ENCODE measurements at regions not wholly inside any gene's neighbourhood (a gene's known extent, or its start where the extent isn't known, plus 50 kb on each side); places are given as distances from the start of the nearest gene placed in this dataset.

GRCh38 chr2:76252704-76253103 lies 542.0 kb upstream of the GCFC2 start:
- Histone ChIP-seq H3K27me3 (no peaks in the 10 kb centered on the region), H3K4me1 (no peaks in the 10 kb centered on the region), H3K9me3 (no peaks in the 10 kb centered on the region), H3K36me3 (no peaks in the 10 kb centered on the region), H3K4me3 (ENCODE audit: low read depth, low read length) (no peak overlapping the region)
- DNase-seq = no peak
- TF ChIP-seq, protein P1, sequence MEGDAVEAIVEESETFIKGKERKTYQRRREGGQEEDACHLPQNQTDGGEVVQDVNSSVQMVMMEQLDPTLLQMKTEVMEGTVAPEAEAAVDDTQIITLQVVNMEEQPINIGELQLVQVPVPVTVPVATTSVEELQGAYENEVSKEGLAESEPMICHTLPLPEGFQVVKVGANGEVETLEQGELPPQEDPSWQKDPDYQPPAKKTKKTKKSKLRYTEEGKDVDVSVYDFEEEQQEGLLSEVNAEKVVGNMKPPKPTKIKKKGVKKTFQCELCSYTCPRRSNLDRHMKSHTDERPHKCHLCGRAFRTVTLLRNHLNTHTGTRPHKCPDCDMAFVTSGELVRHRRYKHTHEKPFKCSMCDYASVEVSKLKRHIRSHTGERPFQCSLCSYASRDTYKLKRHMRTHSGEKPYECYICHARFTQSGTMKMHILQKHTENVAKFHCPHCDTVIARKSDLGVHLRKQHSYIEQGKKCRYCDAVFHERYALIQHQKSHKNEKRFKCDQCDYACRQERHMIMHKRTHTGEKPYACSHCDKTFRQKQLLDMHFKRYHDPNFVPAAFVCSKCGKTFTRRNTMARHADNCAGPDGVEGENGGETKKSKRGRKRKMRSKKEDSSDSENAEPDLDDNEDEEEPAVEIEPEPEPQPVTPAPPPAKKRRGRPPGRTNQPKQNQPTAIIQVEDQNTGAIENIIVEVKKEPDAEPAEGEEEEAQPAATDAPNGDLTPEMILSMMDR (IDR thresholded peaks at IDR 0.05; ENCODE audit: low read depth, low read length) = no peak

GRCh38 chr2:76251342-76251741 lies 540.6 kb upstream of the GCFC2 start:
- Histone ChIP-seq H3K27me3 (no peaks in the 10 kb centered on the region), H3K9me3 (no peaks in the 10 kb centered on the region), H3K4me3 (ENCODE audit: low read depth, low read length) (no peak overlapping the region), H3K4me1 (no peaks in the 10 kb centered on the region), H3K36me3 (no peaks in the 10 kb centered on the region)
- TF ChIP-seq, protein P1 (IDR thresholded peaks at IDR 0.05; ENCODE audit: low read depth, low read length) = no peak
- DNase-seq = no peak

DNA sequence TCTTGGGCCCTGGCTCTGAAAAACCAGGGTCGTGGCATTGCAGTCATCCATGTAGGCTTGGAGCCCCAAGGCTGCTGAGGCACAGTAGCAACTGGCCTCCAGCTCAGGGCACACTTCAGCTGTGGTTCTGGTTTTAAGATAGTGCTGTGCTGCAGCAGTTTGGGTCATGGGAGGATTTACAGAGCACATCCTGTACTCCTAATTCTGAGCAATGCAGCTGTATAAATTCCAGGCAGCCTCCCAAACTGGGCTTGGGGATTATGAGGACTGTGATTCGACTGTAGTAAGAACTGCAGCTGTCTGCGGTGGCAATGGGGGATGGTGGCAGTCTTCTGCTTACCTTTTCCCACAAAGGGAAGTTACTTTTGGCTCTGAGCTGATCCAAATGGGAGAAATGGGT lies 536.3 kb upstream of the GCFC2 start:
- H3K4me3 ChIP-seq (ENCODE audit: low read depth, low read length) = no peak overlapping the region
- no peaks in the 10 kb centered on the region for H3K9me3 ChIP-seq
- TF ChIP-seq, protein P1 (IDR thresholded peaks at IDR 0.05; ENCODE audit: low read depth, low read length) = no peak
- no peak for DNase-seq
- no peaks in the 10 kb centered on the region for H3K27me3 ChIP-seq
- no peaks in the 10 kb centered on the region for H3K4me1 ChIP-seq
- H3K36me3 ChIP-seq = no peaks in the 10 kb centered on the region

DNA sequence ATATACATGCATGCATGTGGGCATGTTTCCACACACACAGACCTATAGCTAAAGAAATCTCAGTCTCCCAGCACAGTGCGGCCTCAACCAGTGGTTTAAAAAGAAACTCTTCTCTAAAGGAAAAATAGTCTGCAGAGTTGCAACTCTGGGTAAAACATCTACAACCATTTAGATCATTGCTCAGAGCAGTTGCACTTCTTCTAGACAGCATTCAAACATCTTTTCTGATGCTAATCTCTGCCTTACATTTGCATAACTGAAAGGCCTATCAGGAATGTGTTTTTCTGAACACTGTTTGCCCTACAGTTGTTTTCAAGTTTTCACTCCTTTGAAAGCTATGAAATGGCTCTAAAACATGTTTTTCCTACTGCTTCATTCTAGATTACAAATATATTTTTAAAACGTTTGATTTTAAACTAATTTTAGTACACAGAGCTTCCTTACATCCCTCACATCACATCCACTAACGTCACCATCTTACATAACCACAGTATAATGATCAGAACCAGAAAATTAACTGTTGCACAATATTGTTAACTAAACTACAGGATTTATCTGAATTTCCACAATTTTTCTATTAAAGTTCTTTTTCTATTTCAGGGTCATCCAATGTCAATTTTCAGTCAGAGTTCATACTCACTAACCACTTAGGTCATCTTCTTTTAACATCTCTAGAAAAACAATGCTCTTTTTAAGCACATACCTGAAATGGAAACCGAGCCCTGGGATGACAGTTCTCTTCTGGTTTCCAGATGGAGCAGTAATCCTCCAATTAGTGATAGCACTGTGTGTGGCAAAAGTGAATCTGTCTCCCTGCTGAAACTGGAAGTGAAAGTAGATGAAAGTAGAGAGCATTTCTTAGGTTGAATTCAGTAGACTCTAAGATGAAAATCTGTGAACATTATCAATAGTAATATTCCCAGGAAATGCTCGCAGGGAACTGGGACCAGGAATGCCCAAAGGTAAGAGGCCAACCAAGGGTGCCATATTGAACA lies 501.6 kb upstream of the GCFC2 start:
- H3K4me1 ChIP-seq = no peaks in the 10 kb centered on the region
- H3K4me3 ChIP-seq (ENCODE audit: low read depth, low read length) = no peak overlapping the region
- H3K36me3 ChIP-seq = no peaks in the 10 kb centered on the region
- TF ChIP-seq, protein P1 (IDR thresholded peaks at IDR 0.05; ENCODE audit: low read depth, low read length) = no peak
- no peaks in the 10 kb centered on the region for H3K9me3 ChIP-seq
- DNase-seq = no peak
- H3K27me3 ChIP-seq = no peaks in the 10 kb centered on the region

- Histone ChIP-seq H3K9me3 (no peaks in the 10 kb centered on the region), H3K4me1 (no peaks in the 10 kb centered on the region), H3K36me3 (no peaks in the 10 kb centered on the region), H3K4me3 (ENCODE audit: low read depth, low read length) (no peak overlapping the region), H3K27me3 (no peaks in the 10 kb centered on the region)
- TF ChIP-seq, protein P1 (IDR thresholded peaks at IDR 0.05; ENCODE audit: low read depth, low read length) = no peak
- no peak for DNase-seq
Observed at GRCh38 chr2:76210551-76210950, 499.8 kb upstream of the GCFC2 start.

DNA sequence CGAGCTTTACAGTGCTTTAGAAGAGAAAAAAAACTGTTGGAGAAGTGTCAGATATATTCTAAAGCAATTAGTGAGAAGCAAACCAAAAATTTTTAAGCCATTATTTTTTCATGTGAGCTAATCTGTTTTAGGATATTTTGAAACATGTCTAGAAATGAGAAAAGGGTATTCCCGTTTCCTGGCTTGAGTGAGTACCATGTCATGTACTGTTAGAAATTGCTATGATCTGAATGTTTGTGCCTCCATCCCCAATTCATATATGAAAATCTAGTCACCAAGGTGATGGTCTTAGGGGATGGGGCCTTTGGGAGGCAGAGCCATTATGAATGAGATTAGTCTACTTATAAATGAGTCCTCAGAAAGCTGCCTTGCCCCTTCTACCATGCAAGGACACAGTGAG lies 493.3 kb upstream of the GCFC2 start:
- no peak overlapping the region for H3K4me3 ChIP-seq (ENCODE audit: low read depth, low read length)
- no peak for DNase-seq
- no peaks in the 10 kb centered on the region for H3K36me3 ChIP-seq
- no peaks in the 10 kb centered on the region for H3K9me3 ChIP-seq
- TF ChIP-seq, protein P1 (IDR thresholded peaks at IDR 0.05; ENCODE audit: low read depth, low read length) = no peak
- H3K4me1 ChIP-seq = no peaks in the 10 kb centered on the region
- H3K27me3 ChIP-seq = no peaks in the 10 kb centered on the region

All from BE2C (cell line).